ENCODE measurements at regions not wholly inside any gene's neighbourhood (a gene's known extent, or its start where the extent isn't known, plus 50 kb on each side); places are given as distances from the start of the nearest gene placed in this dataset.
"Not testable (repeated sequence)": the region's sequence is repeated elsewhere in the genome, so short reads cannot be mapped to it uniquely, and the experiment has no call there.

DNA sequence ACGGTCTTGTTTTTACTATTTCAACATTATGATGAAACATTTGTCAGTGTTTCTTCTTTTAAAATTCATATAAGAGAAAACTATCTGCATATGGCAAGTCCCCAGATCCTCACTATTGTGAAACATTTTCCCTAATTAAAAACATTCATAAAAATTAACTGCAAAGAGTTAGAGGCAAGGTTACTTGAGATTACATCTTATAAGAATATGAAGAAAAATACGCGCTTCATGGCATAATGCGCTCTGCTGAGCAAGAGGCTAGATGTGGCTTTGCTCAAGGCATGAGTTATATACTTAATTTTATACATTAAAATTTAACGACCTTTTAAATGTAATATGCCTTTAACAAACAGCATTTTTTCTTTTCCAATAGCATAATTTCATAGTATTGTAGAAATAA lies 166.4 kb upstream of the RPRM start:
- DNase-seq (ENCODE audit: low read depth in 1 of 2, low spot score in 1 of 2), result no peak
- in situ Hi-C loops (cut with HindIII; ENCODE audit: low pct_unique_long_range_greater_than_20kb, low sequenced_read_pairs), result no loop called here
- TF ChIP-seq JUND (IDR thresholded peaks at IDR 0.05; ENCODE audit: low read depth), result no peak

DNA sequence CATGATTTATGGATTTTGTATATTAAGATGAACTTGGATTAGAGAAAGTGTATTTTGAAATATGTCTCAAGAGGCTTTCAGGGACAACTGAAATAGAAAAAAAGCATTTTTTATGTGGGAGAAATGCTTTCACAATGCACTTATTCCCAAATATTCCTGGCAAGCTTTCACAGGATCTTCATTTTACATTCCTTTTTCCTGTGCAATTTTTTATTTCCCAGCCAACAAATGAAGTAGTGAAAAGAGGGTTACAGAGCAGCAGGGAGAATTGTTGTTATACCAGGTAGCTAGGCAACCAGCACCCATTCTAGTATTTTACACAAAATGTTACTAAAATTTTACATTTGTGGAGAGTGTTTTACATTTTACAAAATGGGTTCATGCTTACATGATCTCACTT lies 167.0 kb upstream of the RPRM start:
- no peak for DNase-seq (ENCODE audit: low read depth in 1 of 2, low spot score in 1 of 2)
- in situ Hi-C loops (cut with HindIII; ENCODE audit: low pct_unique_long_range_greater_than_20kb, low sequenced_read_pairs), result no loop called here
- TF ChIP-seq JUND (IDR thresholded peaks at IDR 0.05; ENCODE audit: low read depth), result no peak

DNA sequence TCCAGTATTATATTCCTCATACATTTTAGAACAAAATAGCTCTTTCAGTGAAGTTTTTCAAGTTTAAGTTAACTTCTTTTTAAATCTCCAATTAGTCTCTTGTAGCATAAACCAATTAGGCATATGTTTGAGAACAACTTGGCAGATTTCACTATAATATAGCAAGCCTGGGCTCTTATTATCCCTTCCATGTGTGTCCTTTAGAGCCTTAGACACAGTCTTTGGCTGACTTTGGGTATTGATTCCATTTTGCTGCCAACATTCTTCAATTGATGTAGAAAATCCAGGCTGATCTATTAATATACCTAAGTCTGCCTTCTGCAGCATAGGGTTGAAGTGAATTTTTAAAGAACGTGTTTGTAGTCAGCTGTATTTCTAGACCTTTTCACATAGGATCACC lies 179.1 kb upstream of the RPRM start:
- in situ Hi-C loops (cut with HindIII; ENCODE audit: low pct_unique_long_range_greater_than_20kb, low sequenced_read_pairs), result no loop called here
- DNase-seq (ENCODE audit: low read depth in 1 of 2, low spot score in 1 of 2), result no peak
- TF ChIP-seq JUND (IDR thresholded peaks at IDR 0.05; ENCODE audit: low read depth), result no peak

DNA sequence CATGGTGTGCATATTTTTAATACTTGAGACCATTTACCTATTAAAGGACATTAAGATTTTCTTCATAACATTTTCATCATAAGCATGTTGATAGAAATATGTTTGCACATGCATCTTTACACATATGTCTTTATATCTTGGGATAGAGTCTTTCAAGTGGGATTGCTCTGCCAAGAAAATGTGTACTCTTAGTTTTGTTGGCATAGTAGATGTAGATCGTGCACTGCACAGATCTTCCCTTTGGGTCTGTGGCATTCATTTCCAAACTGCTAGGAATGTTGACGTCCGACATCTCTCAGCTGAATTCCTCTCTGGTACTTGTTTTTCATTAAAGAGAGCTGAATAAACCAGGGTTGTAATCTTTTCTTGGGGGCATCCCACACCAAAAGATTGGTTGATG lies 183.2 kb upstream of the RPRM start:
- DNase-seq (ENCODE audit: low read depth in 1 of 2, low spot score in 1 of 2), result no peak
- TF ChIP-seq JUND (IDR thresholded peaks at IDR 0.05; ENCODE audit: low read depth), result no peak
- in situ Hi-C loops (cut with HindIII; ENCODE audit: low pct_unique_long_range_greater_than_20kb, low sequenced_read_pairs), result no loop called here

DNA sequence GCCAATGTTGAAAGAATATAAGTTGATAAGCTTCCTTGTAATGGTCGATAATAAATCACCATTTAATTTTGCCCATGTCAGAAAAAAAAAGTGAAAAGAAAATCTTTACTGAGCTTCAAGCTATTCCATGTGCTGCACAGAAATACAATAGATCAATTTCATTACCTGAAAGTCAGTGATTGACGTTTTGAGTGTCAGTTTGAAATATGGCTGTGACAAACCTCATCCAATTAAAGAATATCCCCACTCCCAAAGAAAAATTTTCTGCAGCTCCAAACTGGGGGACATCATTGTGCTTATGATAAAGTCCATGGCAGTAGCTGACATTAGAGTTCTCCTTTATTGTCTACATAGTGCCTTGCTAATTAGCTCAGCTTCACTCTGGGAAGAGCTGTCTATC lies 184.8 kb upstream of the RPRM start:
- TF ChIP-seq JUND (IDR thresholded peaks at IDR 0.05; ENCODE audit: low read depth), result no peak
- no peak for DNase-seq (ENCODE audit: low read depth in 1 of 2, low spot score in 1 of 2)
- in situ Hi-C loops (cut with HindIII; ENCODE audit: low pct_unique_long_range_greater_than_20kb, low sequenced_read_pairs), result no loop called here

DNA sequence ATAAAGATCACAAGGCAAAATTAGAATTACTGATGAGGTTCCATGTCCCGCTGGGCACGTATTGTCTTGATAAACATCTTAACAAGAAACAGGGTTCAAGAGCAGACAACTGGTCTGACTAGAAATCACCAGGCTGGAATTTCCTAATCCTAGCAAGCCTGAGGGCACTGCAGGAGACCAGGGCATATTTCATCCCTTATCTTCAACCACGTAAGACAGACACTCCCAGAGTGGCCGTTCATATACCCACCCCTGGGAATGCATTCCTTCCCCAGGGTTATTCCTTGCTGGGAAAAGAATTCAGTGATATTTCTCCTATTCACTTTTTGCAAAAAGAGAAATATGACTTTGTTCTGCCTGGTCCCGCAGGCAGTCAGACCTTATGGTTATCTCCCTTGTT lies 185.4 kb upstream of the RPRM start:
- in situ Hi-C loops (cut with HindIII; ENCODE audit: low pct_unique_long_range_greater_than_20kb, low sequenced_read_pairs); DNase-seq (ENCODE audit: low read depth in 1 of 2, low spot score in 1 of 2): not testable (repeated sequence)

DNA sequence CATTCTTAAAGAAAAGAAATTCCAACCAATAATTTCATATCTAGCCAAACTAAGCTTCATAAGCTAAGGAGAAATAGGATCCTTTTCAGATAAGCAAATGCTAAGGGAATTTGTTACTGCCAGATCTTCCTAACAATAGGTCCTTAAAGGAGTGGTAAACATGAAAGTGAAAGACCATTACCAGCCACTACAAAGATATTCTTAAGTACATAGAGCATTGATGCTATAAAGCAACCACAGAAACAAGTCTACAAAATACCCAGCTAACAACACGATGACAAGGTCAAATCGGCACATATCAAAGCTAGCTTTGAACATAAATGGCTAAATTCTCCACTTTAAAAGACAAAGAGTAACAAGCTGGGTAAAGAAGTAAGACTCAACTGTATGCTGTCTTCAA lies 188.9 kb upstream of the RPRM start:
- DNase-seq (ENCODE audit: low read depth in 1 of 2, low spot score in 1 of 2), result no peak
- in situ Hi-C loops (cut with HindIII; ENCODE audit: low pct_unique_long_range_greater_than_20kb, low sequenced_read_pairs), result no loop called here
- TF ChIP-seq JUND (IDR thresholded peaks at IDR 0.05; ENCODE audit: low read depth), result no peak

DNA sequence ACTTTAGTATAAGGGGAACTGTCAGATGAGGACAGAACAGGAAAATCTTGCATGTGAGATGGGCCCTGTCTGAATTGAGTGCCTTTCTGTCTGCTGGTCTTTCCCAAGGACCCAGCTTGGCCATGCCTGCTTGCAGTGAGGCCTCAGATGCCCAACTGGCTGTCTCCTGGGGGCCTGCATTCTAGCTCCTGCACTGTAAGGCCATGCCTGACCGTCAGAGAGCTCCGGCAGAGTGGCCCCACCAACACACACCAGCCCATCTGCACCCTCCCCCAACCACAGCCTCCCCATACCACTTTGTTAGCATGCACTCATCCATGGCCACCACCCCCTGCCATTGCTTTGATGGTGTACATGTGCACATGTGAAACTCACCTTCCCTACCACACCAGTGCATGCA lies 190.4 kb upstream of the RPRM start:
- no peak for TF ChIP-seq JUND (IDR thresholded peaks at IDR 0.05; ENCODE audit: low read depth)
- DNase-seq (ENCODE audit: low read depth in 1 of 2, low spot score in 1 of 2), result no peak
- in situ Hi-C loops (cut with HindIII; ENCODE audit: low pct_unique_long_range_greater_than_20kb, low sequenced_read_pairs), result no loop called here

DNA sequence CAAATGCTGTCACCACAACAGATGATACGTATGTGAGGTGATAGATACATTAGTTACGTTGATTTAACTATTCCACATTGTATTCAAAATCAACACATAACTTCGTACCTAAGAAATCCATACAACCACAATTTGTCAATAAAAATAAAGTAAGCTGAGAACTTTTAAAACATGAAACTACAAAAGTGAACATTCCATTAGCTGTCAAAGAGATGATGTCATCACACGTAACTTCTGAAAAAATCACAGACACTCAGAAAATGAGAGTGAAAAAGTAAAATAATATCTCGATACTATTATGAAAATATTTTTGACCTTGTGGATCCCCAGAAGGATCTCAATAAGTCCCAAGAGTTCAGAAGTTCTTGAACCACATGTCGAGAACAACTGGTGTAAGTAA lies 161.6 kb upstream of the GALNT13 start:
- no peak for TF ChIP-seq JUND (IDR thresholded peaks at IDR 0.05; ENCODE audit: low read depth)
- DNase-seq (ENCODE audit: low read depth in 1 of 2, low spot score in 1 of 2), result no peak
- in situ Hi-C loops (cut with HindIII; ENCODE audit: low pct_unique_long_range_greater_than_20kb, low sequenced_read_pairs), result no loop called here

DNA sequence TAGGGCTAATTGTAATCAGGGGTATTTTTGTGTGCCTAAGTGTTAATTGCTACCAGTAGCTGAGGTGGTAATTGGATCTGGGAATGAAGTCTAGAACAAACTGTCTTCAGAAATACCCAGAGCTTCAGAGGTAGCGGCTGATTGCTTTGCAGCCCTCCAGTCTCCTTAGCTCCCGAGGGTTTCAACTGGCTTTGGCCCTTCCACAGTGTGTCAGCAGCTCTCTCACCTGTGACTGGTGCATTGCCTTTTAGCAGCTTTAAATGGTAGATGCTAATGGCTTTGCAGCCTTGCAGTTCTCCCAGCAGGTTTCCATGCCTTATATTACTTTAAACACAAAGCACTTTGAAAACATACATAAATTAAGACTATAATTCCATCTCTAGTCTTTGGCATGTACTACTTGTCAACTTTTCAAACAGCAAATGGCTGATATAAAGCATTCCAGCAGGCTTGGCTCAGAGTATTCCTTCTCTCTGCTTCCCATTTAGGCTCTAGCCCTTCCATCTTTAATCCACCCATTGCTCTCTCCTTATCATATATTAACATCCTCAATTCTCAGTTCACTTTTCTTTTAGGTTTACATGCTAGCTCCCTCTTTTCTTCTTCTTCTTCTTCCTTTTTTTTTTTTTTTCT lies 156.4 kb upstream of the GALNT13 start:
- no peak for DNase-seq (ENCODE audit: low read depth in 1 of 2, low spot score in 1 of 2)
- no peak for TF ChIP-seq JUND (IDR thresholded peaks at IDR 0.05; ENCODE audit: low read depth)
- in situ Hi-C loops (cut with HindIII; ENCODE audit: low pct_unique_long_range_greater_than_20kb, low sequenced_read_pairs), result no loop called here

DNA sequence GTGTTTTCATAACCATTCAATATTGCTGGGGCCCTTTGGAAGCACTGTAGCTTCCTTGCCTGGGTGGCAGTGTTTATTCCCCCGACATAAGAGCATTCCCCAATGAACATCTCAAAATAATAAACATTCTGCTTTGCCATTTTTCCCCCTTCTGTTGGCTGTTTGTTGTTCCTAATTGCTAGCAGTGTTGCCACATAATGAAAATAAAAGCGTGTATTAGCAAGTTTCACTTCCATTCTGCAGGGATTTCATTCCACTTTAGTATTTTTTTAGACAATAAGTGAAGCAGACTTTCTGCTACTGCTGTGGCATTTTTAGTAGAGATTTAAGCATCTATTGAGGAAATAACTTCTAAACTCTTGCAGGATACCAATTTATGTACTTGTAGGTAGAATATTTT lies 154.7 kb upstream of the GALNT13 start:
- in situ Hi-C loops (cut with HindIII; ENCODE audit: low pct_unique_long_range_greater_than_20kb, low sequenced_read_pairs), result no loop called here
- TF ChIP-seq JUND (IDR thresholded peaks at IDR 0.05; ENCODE audit: low read depth), result no peak
- no peak for DNase-seq (ENCODE audit: low read depth in 1 of 2, low spot score in 1 of 2)

DNA sequence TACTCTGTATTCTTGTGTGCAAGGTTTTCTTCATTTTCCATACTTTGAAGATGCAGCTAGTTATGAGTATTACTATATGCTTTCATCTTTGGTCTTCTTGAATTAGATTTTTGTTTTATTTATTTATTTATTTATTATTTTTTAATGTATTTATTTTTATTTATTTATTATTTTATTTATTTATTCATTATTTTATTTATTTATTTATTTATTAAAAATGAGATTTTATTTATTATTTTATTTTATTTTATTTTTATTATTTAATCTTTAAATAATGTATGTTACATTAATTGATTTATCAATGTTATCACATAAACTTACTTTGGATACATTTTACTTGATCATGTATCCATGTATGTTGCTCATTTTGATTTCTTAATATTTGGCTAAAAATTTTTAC lies 132.3 kb upstream of the GALNT13 start:
- no peak for TF ChIP-seq JUND (IDR thresholded peaks at IDR 0.05; ENCODE audit: low read depth)
- DNase-seq (ENCODE audit: low read depth in 1 of 2, low spot score in 1 of 2), result no peak
- in situ Hi-C loops (cut with HindIII; ENCODE audit: low pct_unique_long_range_greater_than_20kb, low sequenced_read_pairs), result no loop called here

DNA sequence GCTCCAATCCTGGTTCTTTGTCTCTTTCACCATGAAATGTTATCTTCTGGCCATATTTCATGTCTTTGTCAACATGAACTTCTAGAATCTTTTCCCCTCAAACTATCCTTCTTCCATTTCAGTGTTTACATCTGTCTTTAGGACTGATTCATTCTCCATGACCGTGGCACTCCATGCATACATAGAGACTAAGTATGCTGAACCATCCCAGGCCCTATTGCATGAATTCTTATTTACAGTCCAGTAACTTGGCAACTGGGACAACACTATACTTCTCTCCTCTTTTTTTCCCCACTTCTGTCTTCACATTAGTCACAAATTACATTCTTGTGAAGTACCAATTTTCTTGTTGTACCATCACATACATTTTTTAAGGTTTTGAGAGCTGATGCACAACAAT lies 109.8 kb upstream of the GALNT13 start:
- no peak for DNase-seq (ENCODE audit: low read depth in 1 of 2, low spot score in 1 of 2)
- in situ Hi-C loops (cut with HindIII; ENCODE audit: low pct_unique_long_range_greater_than_20kb, low sequenced_read_pairs), result no loop called here
- TF ChIP-seq JUND (IDR thresholded peaks at IDR 0.05; ENCODE audit: low read depth), result no peak

DNA sequence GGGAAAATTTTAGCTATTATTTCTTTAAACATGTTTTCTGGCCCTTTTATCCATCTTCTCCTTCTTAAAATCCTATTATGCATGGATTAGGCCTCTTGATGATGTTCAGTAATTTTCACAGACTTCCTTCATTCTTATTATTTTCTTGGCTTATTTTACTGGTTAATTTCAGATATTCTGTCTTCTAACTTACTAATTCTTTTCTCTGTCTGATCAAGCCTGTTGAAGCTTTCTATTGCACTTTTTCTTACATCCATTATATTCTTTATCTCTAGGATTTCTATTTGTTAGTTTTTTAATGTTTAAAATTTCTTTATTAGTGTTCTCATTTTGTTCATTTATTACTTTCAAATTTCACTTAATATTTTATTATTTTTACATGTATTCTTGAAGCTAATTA lies 105.3 kb upstream of the GALNT13 start:
- in situ Hi-C loops (cut with HindIII; ENCODE audit: low pct_unique_long_range_greater_than_20kb, low sequenced_read_pairs), result no loop called here
- TF ChIP-seq JUND (IDR thresholded peaks at IDR 0.05; ENCODE audit: low read depth), result no peak
- no peak for DNase-seq (ENCODE audit: low read depth in 1 of 2, low spot score in 1 of 2)

Data from T47D (cell line).